C4-2B (cell line): ENCODE measurements at regions not wholly inside any gene's neighbourhood (a gene's known extent, or its start where the extent isn't known, plus 50 kb on each side); places are given as distances from the start of the nearest gene placed in this dataset.
A peak's percentile ranks its signal among the peaks of the same experiment; 100 is the strongest.

Experiments used
- H3K27ac ChIP-seq: fragments of 450-650 bp; 2 replicates; pipeline ENCODE4 v1.5.1; 2017
- CTCF ChIP-seq: fragments of 450-650 bp; conservative IDR thresholded peaks from 2 replicates; pipeline ENCODE4 v1.5.1; 2017; ENCODE audit warnings: mild to moderate bottlenecking
- ZFX ChIP-seq: fragments of 450-650 bp; IDR thresholded peaks from 2 replicates; pipeline ENCODE4 v1.6.1; 2017

GRCh38 chr20:20823476-20823881, 111.0 kb upstream of the RALGAPA2 start:
- peak overlapping the region; percentile 22 for H3K27ac ChIP-seq
- no peak for TF ChIP-seq CTCF
- TF ChIP-seq ZFX = no peak

DNA sequence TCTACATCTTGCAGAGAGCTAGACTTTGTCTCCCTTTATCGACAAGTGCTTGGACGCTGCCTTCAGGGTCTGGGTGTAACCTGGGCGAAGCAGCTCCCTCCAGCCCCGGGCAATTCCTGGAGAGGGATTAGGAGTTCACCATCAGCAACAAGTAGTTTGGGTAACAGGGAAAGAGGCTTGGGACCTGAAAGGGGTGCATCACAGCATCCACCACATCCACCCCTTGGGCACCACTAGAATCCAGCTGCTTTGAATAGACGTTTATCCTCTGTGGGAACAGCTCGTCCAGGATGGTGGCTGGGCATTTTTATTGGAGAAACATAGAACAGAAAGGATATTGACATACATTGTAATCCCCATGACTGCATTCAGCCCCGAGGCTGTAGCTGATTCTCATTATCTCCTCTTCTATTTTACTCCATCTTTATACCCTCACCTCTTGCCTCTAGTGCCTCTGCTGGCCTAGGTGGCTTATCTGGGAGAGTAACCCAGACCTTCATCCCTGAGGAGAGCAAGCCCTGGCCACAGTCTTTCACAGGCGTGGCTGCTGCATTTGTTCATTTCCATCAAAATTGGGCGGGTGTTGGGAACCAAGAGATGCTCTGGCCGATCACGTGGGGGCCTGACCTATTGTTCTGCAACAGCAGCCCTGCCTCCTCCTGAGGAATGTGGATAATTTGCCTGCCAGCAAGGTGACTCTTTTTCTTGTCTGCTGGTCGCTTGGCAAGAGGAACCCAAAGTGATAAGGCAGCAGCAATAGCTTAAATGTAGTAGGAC, 109.2 kb upstream of the RALGAPA2 start:
- H3K27ac ChIP-seq = no peak overlapping the region
- TF ChIP-seq CTCF (no peak), ZFX (no peak)

- TF ChIP-seq CTCF (no peak), ZFX (no peak)
- H3K27ac ChIP-seq = no peak overlapping the region
These were observed 108.5 kb upstream of the RALGAPA2 start for GRCh38 chr20:20820785-20821483.

DNA sequence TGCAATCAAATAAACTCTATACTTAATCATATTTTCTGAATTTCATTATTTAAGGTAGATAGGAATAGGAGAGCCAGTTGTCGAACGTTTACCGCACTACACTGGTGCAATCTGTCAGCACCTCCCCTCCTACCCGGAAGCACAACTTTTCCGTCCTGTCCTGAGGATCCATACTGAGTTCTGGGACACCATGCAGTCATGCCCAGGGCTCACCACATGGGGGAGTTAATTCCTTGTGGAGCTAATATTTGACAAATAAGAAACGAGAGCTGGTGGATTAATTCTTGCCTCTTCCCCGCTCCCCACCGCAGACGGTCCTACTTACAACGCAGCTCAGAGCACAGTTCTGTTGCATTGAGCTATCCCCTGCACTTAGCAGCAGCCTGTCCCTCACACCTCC, 107.7 kb upstream of the RALGAPA2 start:
- TF ChIP-seq CTCF (peak; percentile 52), ZFX (no peak)
- no peak overlapping the region for H3K27ac ChIP-seq

- no peak overlapping the region for H3K27ac ChIP-seq
These were observed 104.7 kb upstream of the RALGAPA2 start for GRCh38 chr20:20816969-20817755.

GRCh38 chr20:20815711-20816455, 103.4 kb upstream of the RALGAPA2 start:
- no peak for TF ChIP-seq ZFX
- no peak; the same call in 1 of the 2 replicates for TF ChIP-seq CTCF
- no peak overlapping the region for H3K27ac ChIP-seq

More at GRCh38 chr20:20816969-20817755, 104.7 kb upstream of the RALGAPA2 start:
- TF ChIP-seq CTCF (no peak), ZFX (no peak)
